ENCODE measurements at regions not wholly inside any gene's neighbourhood (a gene's known extent, or its start where the extent isn't known, plus 50 kb on each side); places are given as distances from the start of the nearest gene placed in this dataset.

DNA sequence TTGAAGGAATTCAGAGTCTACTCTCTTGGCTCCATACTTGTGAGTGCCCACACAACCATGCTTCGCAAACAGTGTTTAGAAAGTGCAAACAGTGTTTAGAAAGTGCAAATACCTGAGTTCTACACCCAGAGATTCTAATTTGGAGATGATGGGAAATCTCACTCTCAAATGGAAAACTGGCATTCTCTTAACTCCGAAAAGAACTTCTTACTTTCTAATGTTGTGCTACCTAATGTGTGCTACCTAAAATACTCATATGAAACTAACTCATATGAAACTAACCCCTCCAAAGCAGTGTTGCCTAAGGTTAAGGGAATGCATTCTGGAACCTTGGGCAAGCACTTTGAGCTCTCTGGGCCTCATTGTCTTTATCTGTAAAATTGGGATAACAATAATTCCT is 55.5 kb upstream of the ZNF366 start:
- FAIRE-seq = no peak
- CTCF ChIA-PET (ENCODE audit: low intra/inter-chr PET ratio) = no interaction called here
- Histone ChIP-seq H4K20me1 (replicated peaks; ENCODE audit: control insufficient read depth, insufficient read depth, low read length) (no peaks in the 10 kb centered on the region), H3K9me3 (replicated peaks; ENCODE audit: control insufficient read depth, insufficient read depth, low read depth, low read length) (0 out of 2 replicates have a peak, but pooled peaks cover 6% of the 10 kb centered on the region), H3K27me3 (ENCODE audit: control insufficient read depth in 2 of 2, insufficient read depth in 2 of 2, low read length in 2 of 2) (no peaks in the 10 kb centered on the region), H2AFZ (ENCODE audit: low read depth, low read length) (no peak overlapping the region), H3K36me3 (ENCODE audit: control insufficient read depth, insufficient read depth, low read length) (no peaks in the 10 kb centered on the region), H3K27ac (ENCODE audit: extremely low read depth, low read depth, low read length) (no peak overlapping the region), H3K9me1 (ENCODE audit: control insufficient read depth, insufficient read depth, low read length) (no peaks in the 10 kb centered on the region), H3K4me3 (no peak overlapping the region), H3K4me2 (ENCODE audit: insufficient read depth, low read length) (no peak overlapping the region), H3K79me2 (ENCODE audit: control insufficient read depth, insufficient read depth, low read length) (no peaks in the 10 kb centered on the region), H3K9ac (ENCODE audit: insufficient read depth in 1 of 2, low read depth in 2 of 2, low read length in 2 of 2) (no peak overlapping the region), H3K4me1 (replicated peaks in 1 of 2; ENCODE audit: control insufficient read depth in 2 of 2, insufficient read depth in 2 of 2, low read length in 2 of 2) (peaks cover 21 to 44% of the 10 kb centered on the region in 2 experiments)
- intact Hi-C loops (cut with micrococcal nuclease) = no loop called here
- DNase-seq (ENCODE audit: extremely low read depth in 1 of 4, low spot score in 3 of 4) = no peak
- POLR2A ChIA-PET = no interaction called here
- in situ Hi-C loops (cut with MboI) = no loop called here
- ATAC-seq = no peak
- WGBS (ENCODE audit: insufficient coverage, low coverage, missing lambda C conversion rate) = 83% methylated on average over 2 of the region's 2 CpGs
- TF ChIP-seq, protein P1, sequence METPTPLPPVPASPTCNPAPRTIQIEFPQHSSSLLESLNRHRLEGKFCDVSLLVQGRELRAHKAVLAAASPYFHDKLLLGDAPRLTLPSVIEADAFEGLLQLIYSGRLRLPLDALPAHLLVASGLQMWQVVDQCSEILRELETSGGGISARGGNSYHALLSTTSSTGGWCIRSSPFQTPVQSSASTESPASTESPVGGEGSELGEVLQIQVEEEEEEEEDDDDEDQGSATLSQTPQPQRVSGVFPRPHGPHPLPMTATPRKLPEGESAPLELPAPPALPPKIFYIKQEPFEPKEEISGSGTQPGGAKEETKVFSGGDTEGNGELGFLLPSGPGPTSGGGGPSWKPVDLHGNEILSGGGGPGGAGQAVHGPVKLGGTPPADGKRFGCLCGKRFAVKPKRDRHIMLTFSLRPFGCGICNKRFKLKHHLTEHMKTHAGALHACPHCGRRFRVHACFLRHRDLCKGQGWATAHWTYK (CRISPR knock-in tag; IDR thresholded peaks at IDR 0.05) = no peak
- TF ChIP-seq ZNF699 (CRISPR knock-in tag; IDR thresholded peaks at IDR 0.05; ENCODE audit: insufficient replicate concordance) (no peak), ARNT (IDR thresholded peaks at IDR 0.05) (no peak), ZEB2 (IDR thresholded peaks at IDR 0.05) (no peak), ZNF224 (CRISPR knock-in tag; IDR thresholded peaks at IDR 0.05) (no peak), TEAD1 (CRISPR knock-in tag; IDR thresholded peaks at IDR 0.05) (no peak), ZNF511 (CRISPR knock-in tag; IDR thresholded peaks at IDR 0.05) (no peak)
- TF ChIP-seq, protein P2, sequence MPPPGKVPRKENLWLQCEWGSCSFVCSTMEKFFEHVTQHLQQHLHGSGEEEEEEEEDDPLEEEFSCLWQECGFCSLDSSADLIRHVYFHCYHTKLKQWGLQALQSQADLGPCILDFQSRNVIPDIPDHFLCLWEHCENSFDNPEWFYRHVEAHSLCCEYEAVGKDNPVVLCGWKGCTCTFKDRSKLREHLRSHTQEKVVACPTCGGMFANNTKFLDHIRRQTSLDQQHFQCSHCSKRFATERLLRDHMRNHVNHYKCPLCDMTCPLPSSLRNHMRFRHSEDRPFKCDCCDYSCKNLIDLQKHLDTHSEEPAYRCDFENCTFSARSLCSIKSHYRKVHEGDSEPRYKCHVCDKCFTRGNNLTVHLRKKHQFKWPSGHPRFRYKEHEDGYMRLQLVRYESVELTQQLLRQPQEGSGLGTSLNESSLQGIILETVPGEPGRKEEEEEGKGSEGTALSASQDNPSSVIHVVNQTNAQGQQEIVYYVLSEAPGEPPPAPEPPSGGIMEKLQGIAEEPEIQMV (tag; conservative IDR thresholded peaks at IDR 0.05; ENCODE audit: low read depth) = no peak
- TF ChIP-seq, protein P3, sequence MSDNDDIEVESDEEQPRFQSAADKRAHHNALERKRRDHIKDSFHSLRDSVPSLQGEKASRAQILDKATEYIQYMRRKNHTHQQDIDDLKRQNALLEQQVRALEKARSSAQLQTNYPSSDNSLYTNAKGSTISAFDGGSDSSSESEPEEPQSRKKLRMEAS (CRISPR knock-in tag; IDR thresholded peaks at IDR 0.05) = no peak
- BruUV-seq (replicated peaks) = no TSS peak
